CD4-positive, CD25-positive, alpha-beta regulatory T cell (primary cell): ENCODE measurements at regions not wholly inside any gene's neighbourhood (a gene's known extent, or its start where the extent isn't known, plus 50 kb on each side); places are given as distances from the start of the nearest gene placed in this dataset.
"Not testable (repeated sequence)": the region's sequence is repeated elsewhere in the genome, so short reads cannot be mapped to it uniquely, and the experiment has no call there.

Experiments
- ATAC-seq, 2 donors: fragments of 150-1000 bp; cut with Tn5 transposase; one replicate each; pipeline ENCODE4 v1.10.0; 2021; ENCODE audit warnings: low read depth in 2 of 2, moderate number of reproducible peaks in 2 of 2, moderate library complexity in 1 of 2
- DNase-seq, 3 donors: peaks; one replicate each; pipeline versions ENCODE4 v3.0.0 to v3.0.0-alpha.2; 2012 to 2022; ENCODE audit warnings: mixed read lengths in 1 of 3
- H3K27ac ChIP-seq: one replicate; pipeline ENCODE4 v1.7.0; 2013; ENCODE audit warnings: mild to moderate bottlenecking, low read length; ENCODE audit not compliant: insufficient read depth, poor library complexity, severe bottlenecking
- H3K27me3 ChIP-seq: one replicate; pipeline ENCODE4 v1.7.0; 2013; ENCODE audit warnings: low read length; ENCODE audit not compliant: control insufficient read depth, insufficient read depth
- H3K36me3 ChIP-seq: one replicate; pipeline ENCODE4 v1.7.0; 2013; ENCODE audit warnings: mild to moderate bottlenecking, low read length, moderate library complexity; ENCODE audit not compliant: control insufficient read depth, insufficient read depth
- H3K4me1 ChIP-seq: 2 replicates; pipeline ENCODE4 v1.7.0; 2013; ENCODE audit warnings: mild to moderate bottlenecking, low read length; ENCODE audit not compliant: insufficient read depth, control insufficient read depth, poor library complexity, severe bottlenecking
- H3K4me3 ChIP-seq: one replicate; pipeline ENCODE4 v1.7.0; 2013; ENCODE audit warnings: low read depth, mild to moderate bottlenecking, low read length, moderate library complexity
- H3K9me3 ChIP-seq, 2 experiments: 1 replicate in 1 of 2; 2 replicates in 1 of 2; pipeline ENCODE4 v1.7.0; 2013; ENCODE audit warnings: low read length in 2 of 2, mild to moderate bottlenecking in 1 of 2, moderate library complexity in 1 of 2; ENCODE audit not compliant: control insufficient read depth in 2 of 2
- H3K27ac Mint-ChIP-seq, 3 donors: one replicate each; pipeline ENCODE4 v1.8.0; 2020 to 2022; ENCODE audit warnings: mild to moderate bottlenecking in 3 of 3, mixed read lengths in 3 of 3, moderate library complexity in 2 of 3
- H3K27me3 Mint-ChIP-seq: one replicate; pipeline ENCODE4 v1.8.0; 2022; ENCODE audit warnings: mild to moderate bottlenecking, mixed read lengths
- H3K36me3 Mint-ChIP-seq: one replicate; pipeline ENCODE4 v1.8.0; 2020; ENCODE audit warnings: mixed read lengths
- H3K4me1 Mint-ChIP-seq, 4 donors: one replicate each; pipeline ENCODE4 v1.8.0; 2020 to 2022; ENCODE audit warnings: mixed read lengths in 4 of 4, mild to moderate bottlenecking in 1 of 4
- H3K4me3 Mint-ChIP-seq, 4 donors: one replicate each; pipeline ENCODE4 v1.8.0; 2020 to 2022; ENCODE audit warnings: mild to moderate bottlenecking in 4 of 4, mixed read lengths in 4 of 4, moderate library complexity in 3 of 4
- H3K9me3 Mint-ChIP-seq, 7 donors: one replicate each; pipeline ENCODE4 v1.8.0; 2020 to 2022; ENCODE audit warnings: mixed read lengths in 7 of 7, mild to moderate bottlenecking in 3 of 7, moderate library complexity in 2 of 7

GRCh38 chr6:23661549-23661948 lies 464.5 kb upstream of the NRSN1 start:
- Histone ChIP-seq H3K4me1 (no peaks in the 10 kb centered on the region), H3K4me3 (no peak overlapping the region), H3K9me3 (no peaks in the 10 kb centered on the region), H3K27ac (no peak overlapping the region), H3K36me3 (no peaks in the 10 kb centered on the region), H3K27me3 (no peaks in the 10 kb centered on the region)
- H3K27ac Mint-ChIP-seq, result no peak overlapping the region
- peaks cover 0 to 19% (median 6%) of the 10 kb centered on the region in 7 donors for H3K9me3 Mint-ChIP-seq
- no peaks in the 10 kb centered on the region for H3K27me3 Mint-ChIP-seq
- no peaks in the 10 kb centered on the region for H3K4me1 Mint-ChIP-seq
- no peaks in the 10 kb centered on the region for H3K36me3 Mint-ChIP-seq
- H3K4me3 Mint-ChIP-seq, result no peak overlapping the region
- ATAC-seq (no peak), DNase-seq (no peak)

GRCh38 chr6:23663096-23663495 lies 462.9 kb upstream of the NRSN1 start:
- no peaks in the 10 kb centered on the region for H3K36me3 Mint-ChIP-seq
- no peaks in the 10 kb centered on the region for H3K4me1 Mint-ChIP-seq
- H3K27me3 Mint-ChIP-seq, result no peaks in the 10 kb centered on the region
- Histone ChIP-seq H3K4me3 (no peak overlapping the region), H3K27ac (no peak overlapping the region), H3K9me3 (no peaks in the 10 kb centered on the region), H3K36me3 (no peaks in the 10 kb centered on the region), H3K4me1 (no peaks in the 10 kb centered on the region), H3K27me3 (no peaks in the 10 kb centered on the region)
- H3K9me3 Mint-ChIP-seq, result peaks cover 0 to 32% (median 8%) of the 10 kb centered on the region in 7 donors
- ATAC-seq, result no peak
- no peak overlapping the region for H3K4me3 Mint-ChIP-seq
- no peak for DNase-seq
- no peak overlapping the region for H3K27ac Mint-ChIP-seq

- DNase-seq (no peak), ATAC-seq (no peak)
- Histone ChIP-seq H3K36me3 (no peaks in the 10 kb centered on the region), H3K9me3 (no peaks in the 10 kb centered on the region), H3K27ac (no peak overlapping the region), H3K4me1 (no peaks in the 10 kb centered on the region), H3K27me3 (no peaks in the 10 kb centered on the region), H3K4me3 (no peak overlapping the region)
- H3K4me3 Mint-ChIP-seq, result no peak overlapping the region
- H3K4me1 Mint-ChIP-seq, result no peaks in the 10 kb centered on the region
- H3K9me3 Mint-ChIP-seq, result peaks cover 0 to 33% (median 9%) of the 10 kb centered on the region in 7 donors
- H3K36me3 Mint-ChIP-seq, result no peaks in the 10 kb centered on the region
- no peak overlapping the region for H3K27ac Mint-ChIP-seq
- no peaks in the 10 kb centered on the region for H3K27me3 Mint-ChIP-seq
These were observed 462.4 kb upstream of the NRSN1 start for GRCh38 chr6:23663652-23664051.

DNA sequence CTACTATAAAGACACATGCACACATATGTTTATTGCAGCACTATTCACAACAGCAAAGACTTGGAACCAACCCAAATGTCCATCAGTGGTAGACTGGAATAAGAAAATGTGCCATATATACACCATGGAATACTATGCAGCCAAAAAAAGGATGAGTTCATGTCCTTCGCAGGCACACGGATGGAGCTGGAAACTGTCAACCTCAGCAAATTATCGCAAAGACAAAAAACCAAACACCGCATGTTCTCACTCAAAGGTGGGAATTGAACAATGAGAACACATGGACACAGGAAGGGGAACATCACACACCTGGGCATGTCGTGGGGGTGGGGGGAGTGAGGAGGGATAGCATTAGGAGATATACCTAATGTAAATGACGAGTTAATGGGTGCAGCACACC lies 460.1 kb upstream of the NRSN1 start:
- H3K4me3 Mint-ChIP-seq, H3K36me3 ChIP-seq, H3K9me3 ChIP-seq, H3K4me3 ChIP-seq, H3K36me3 Mint-ChIP-seq, H3K4me1 ChIP-seq, DNase-seq, H3K27ac ChIP-seq, ATAC-seq, H3K27me3 Mint-ChIP-seq, H3K27ac Mint-ChIP-seq, H3K4me1 Mint-ChIP-seq, H3K27me3 ChIP-seq: not testable (repeated sequence)
- peaks cover 0 to 42% (median 7%) of the 10 kb centered on the region in 7 donors for H3K9me3 Mint-ChIP-seq

DNA sequence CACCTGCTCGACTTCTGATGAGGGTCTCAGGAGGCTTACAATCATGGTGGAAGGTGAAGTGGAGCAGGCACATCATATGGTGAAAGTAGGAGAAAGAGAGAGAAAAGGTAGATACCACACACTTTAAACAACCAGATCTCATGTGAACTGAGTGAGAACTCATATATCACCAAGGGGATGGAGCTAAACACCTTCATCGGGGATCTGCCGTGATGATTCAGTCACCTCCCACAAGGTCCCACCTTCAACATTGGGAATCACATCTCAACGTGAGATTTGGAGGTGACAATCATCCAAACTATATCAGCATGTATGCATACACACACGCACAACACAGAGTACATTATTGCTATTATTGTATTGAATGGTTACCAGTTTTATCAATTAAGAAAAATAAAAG lies 453.3 kb upstream of the NRSN1 start:
- Mint-ChIP-seq H3K36me3 (no peaks in the 10 kb centered on the region), H3K27me3 (no peaks in the 10 kb centered on the region), H3K4me3 (no peak overlapping the region), H3K9me3 (peaks cover 5 to 51% (median 13%) of the 10 kb centered on the region in 7 donors), H3K27ac (no peak overlapping the region), H3K4me1 (no peaks in the 10 kb centered on the region)
- H3K27ac ChIP-seq, result no peak overlapping the region
- no peaks in the 10 kb centered on the region for H3K4me1 ChIP-seq
- no peaks in the 10 kb centered on the region for H3K36me3 ChIP-seq
- no peaks in the 10 kb centered on the region for H3K27me3 ChIP-seq
- DNase-seq (no peak), ATAC-seq (no peak)
- peaks cover 3 to 26% of the 10 kb centered on the region in 2 experiments for H3K9me3 ChIP-seq
- no peak overlapping the region for H3K4me3 ChIP-seq

GRCh38 chr6:23678626-23679025 lies 447.4 kb upstream of the NRSN1 start:
- no peaks in the 10 kb centered on the region for H3K27me3 ChIP-seq
- no peak overlapping the region for H3K4me3 ChIP-seq
- H3K9me3 ChIP-seq, result peaks cover 3 to 4% of the 10 kb centered on the region in 2 experiments
- Mint-ChIP-seq H3K9me3 (peaks cover 3 to 30% (median 11%) of the 10 kb centered on the region in 7 donors), H3K27ac (no peak overlapping the region), H3K4me1 (no peaks in the 10 kb centered on the region), H3K36me3 (no peaks in the 10 kb centered on the region), H3K4me3 (no peak overlapping the region), H3K27me3 (no peaks in the 10 kb centered on the region)
- H3K36me3 ChIP-seq, result no peaks in the 10 kb centered on the region
- no peak for ATAC-seq
- DNase-seq, result no peak
- no peaks in the 10 kb centered on the region for H3K4me1 ChIP-seq
- no peak overlapping the region for H3K27ac ChIP-seq

GRCh38 chr6:23681743-23682142 lies 444.3 kb upstream of the NRSN1 start:
- DNase-seq (no peak), ATAC-seq (no peak)
- H3K4me1 Mint-ChIP-seq, result no peaks in the 10 kb centered on the region
- Histone ChIP-seq H3K4me3 (no peak overlapping the region), H3K27ac (no peak overlapping the region), H3K4me1 (no peaks in the 10 kb centered on the region), H3K27me3 (no peaks in the 10 kb centered on the region), H3K36me3 (no peaks in the 10 kb centered on the region), H3K9me3 (peaks cover 0 to 3% of the 10 kb centered on the region in 2 experiments)
- H3K27me3 Mint-ChIP-seq, result no peaks in the 10 kb centered on the region
- peak overlapping the region in 1 of 4 donors; percentile 86 for H3K4me3 Mint-ChIP-seq
- H3K9me3 Mint-ChIP-seq, result peaks cover 0 to 20% (median 4%) of the 10 kb centered on the region in 7 donors
- H3K36me3 Mint-ChIP-seq, result no peaks in the 10 kb centered on the region
- no peak overlapping the region for H3K27ac Mint-ChIP-seq

DNA sequence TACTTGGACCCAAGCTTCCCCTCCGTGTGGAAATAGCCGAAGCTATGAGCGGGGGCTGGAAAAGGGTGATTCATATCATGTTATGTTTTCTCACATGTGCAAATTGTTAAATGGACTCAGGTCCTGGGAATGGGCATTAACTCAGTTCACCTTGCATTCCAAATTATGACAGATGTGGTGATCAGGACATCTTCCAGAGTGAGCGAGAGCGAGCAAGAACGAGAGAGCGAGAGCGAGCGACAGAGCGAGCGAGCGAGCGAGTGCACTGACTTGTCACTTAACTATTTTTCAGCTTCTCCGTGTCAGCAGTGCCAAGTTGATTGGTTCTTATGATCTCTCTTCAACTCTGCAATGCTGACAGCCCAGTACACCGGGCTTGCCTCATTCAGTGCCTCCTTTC lies 437.4 kb upstream of the NRSN1 start:
- H3K27me3 ChIP-seq, result no peaks in the 10 kb centered on the region
- Mint-ChIP-seq H3K36me3 (no peaks in the 10 kb centered on the region), H3K4me1 (no peaks in the 10 kb centered on the region), H3K27ac (no peak overlapping the region), H3K9me3 (peaks cover 1 to 18% (median 6%) of the 10 kb centered on the region in 7 donors), H3K4me3 (no peak overlapping the region), H3K27me3 (no peaks in the 10 kb centered on the region)
- H3K4me1 ChIP-seq, result no peaks in the 10 kb centered on the region
- no peak overlapping the region for H3K4me3 ChIP-seq
- H3K27ac ChIP-seq, result no peak overlapping the region
- ATAC-seq, result no peak
- DNase-seq, result no peak
- H3K9me3 ChIP-seq, result no peaks in the 10 kb centered on the region
- no peaks in the 10 kb centered on the region for H3K36me3 ChIP-seq
